OCI-LY1 (cell line): ENCODE measurements at regions not wholly inside any gene's neighbourhood (a gene's known extent, or its start where the extent isn't known, plus 50 kb on each side); places are given as distances from the start of the nearest gene placed in this dataset.
A peak's percentile ranks its signal among the peaks of the same experiment; 100 is the strongest.

ENCODE experiments used
- CTCF ChIP-seq: fragments of 200-600 bp; sonication (generic), shearing (Covaris generic); IDR thresholded peaks from 2 replicates; pipeline ENCODE4 v1.5.1; 2017; ENCODE audit warnings: mild to moderate bottlenecking, antibody characterized with exemption, low read length, moderate library complexity, mixed read lengths
- EZH2 ChIP-seq: fragments of 200-600 bp; sonication (generic), shearing (Covaris generic); IDR thresholded peaks from 2 replicates; pipeline ENCODE4 v1.8.0; 2017; ENCODE audit warnings: borderline replicate concordance, mixed run types, mild to moderate bottlenecking, antibody characterized with exemption, low read length, moderate library complexity, mixed read lengths

- peak; percentile 38; the same call in 1 of the 2 replicates for TF ChIP-seq CTCF
- no peak for TF ChIP-seq EZH2
Observed at GRCh38 chr2:180240774-180241173, 233.7 kb upstream of the CWC22 start.
